ENCODE measurements at regions not wholly inside any gene's neighbourhood (a gene's known extent, or its start where the extent isn't known, plus 50 kb on each side); places are given as distances from the start of the nearest gene placed in this dataset.

DNA sequence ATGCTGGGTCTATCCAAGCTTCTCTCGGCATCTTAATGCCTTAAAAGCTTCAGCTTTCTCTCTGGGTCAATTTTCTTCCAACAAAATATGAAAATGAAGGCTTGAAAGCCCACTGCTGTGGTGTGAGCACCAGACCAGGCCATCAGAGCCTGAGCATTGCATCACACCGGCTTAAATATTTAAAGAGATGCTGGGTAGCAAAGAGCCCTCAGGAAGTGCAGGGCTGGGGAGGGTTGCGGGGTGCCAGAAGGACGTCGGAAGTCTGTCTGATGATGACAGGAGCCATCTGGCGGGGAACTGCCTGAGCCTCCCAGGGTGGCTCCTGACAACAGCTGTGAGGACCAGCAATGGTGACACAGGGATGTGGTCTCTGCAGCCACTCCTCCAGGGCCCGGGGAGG is 185.5 kb downstream of the OLFM1 start:
- H3K9me3 ChIP-seq: no peaks in the 10 kb centered on the region
- 36 to 40% methylated on average over 1 to 4 of the region's 7 CpGs for WGBS, 2 donors (ENCODE audit: low coverage in 1 of 2)
- H3K4me1 ChIP-seq: no peaks in the 10 kb centered on the region
- no peak overlapping the region for H3K4me3 ChIP-seq
- no peak for ATAC-seq
- no peaks in the 10 kb centered on the region for H3K36me3 ChIP-seq
- H3K27ac ChIP-seq: no peak overlapping the region
- H3K27me3 ChIP-seq: peaks cover 99% of the 10 kb centered on the region
- TF ChIP-seq POLR2AphosphoS5 (IDR thresholded peaks at IDR 0.05): no peak
- TF ChIP-seq POLR2A (IDR thresholded peaks at IDR 0.05): no peak
- no peak for TF ChIP-seq EP300 (IDR thresholded peaks at IDR 0.05)
- TF ChIP-seq, protein P1, sequence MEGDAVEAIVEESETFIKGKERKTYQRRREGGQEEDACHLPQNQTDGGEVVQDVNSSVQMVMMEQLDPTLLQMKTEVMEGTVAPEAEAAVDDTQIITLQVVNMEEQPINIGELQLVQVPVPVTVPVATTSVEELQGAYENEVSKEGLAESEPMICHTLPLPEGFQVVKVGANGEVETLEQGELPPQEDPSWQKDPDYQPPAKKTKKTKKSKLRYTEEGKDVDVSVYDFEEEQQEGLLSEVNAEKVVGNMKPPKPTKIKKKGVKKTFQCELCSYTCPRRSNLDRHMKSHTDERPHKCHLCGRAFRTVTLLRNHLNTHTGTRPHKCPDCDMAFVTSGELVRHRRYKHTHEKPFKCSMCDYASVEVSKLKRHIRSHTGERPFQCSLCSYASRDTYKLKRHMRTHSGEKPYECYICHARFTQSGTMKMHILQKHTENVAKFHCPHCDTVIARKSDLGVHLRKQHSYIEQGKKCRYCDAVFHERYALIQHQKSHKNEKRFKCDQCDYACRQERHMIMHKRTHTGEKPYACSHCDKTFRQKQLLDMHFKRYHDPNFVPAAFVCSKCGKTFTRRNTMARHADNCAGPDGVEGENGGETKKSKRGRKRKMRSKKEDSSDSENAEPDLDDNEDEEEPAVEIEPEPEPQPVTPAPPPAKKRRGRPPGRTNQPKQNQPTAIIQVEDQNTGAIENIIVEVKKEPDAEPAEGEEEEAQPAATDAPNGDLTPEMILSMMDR (IDR thresholded peaks at IDR 0.05): no peak

GRCh38 chr9:135275163-135275562 is 187.7 kb downstream of the OLFM1 start:
- no peaks in the 10 kb centered on the region for H3K36me3 ChIP-seq
- TF ChIP-seq POLR2AphosphoS5 (IDR thresholded peaks at IDR 0.05) (no peak), EP300 (IDR thresholded peaks at IDR 0.05) (no peak), POLR2A (IDR thresholded peaks at IDR 0.05) (no peak)
- TF ChIP-seq, protein P1 (IDR thresholded peaks at IDR 0.05): no peak
- no peak for ATAC-seq
- no peaks in the 10 kb centered on the region for H3K9me3 ChIP-seq
- H3K4me3 ChIP-seq: no peak overlapping the region
- H3K27me3 ChIP-seq: peaks cover 99% of the 10 kb centered on the region
- no peaks in the 10 kb centered on the region for H3K4me1 ChIP-seq
- 41% methylated on average over 2 of the region's 7 CpGs; no CpG with 5 or more reads in 1 of the 2 donors for WGBS, 2 donors (ENCODE audit: low coverage in 1 of 2)
- H3K27ac ChIP-seq: no peak overlapping the region

DNA sequence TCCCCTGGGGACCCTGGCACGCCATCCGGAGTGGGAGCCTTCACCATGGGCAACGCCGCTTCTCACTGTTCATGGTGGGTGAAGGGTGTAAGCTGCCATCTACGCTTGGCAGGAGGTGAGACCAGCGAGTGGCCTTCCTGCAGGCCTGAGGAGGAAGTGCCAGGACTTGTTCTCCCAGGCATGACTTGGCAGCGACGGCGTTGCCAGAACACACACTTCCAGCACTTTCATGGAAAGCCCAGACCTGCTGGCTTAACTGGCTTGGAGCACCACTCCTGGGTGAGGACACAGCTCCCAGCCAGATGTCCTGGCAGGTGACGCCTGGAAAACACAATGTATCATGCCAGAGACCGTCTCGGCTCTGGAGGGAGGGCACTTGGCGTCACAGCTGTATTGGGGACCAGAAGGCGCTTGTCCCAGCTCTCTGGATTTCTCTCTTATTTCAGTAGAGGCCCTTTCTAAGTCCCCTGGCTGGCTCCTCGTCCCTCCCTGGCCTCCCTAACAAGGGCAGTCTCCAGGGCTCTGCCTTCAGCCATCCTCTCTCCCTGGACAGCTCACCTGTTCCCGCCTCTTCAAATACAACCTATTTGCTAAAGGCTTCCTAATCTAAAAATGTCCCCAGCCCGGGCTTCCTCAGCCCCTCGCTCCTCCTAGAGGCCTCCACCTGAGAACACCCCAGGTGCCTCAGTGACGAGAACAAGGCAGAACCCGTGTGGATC is 188.3 kb downstream of the OLFM1 start:
- Histone ChIP-seq H3K9me3 (no peaks in the 10 kb centered on the region), H3K4me1 (no peaks in the 10 kb centered on the region), H3K27me3 (peaks cover 99% of the 10 kb centered on the region), H3K4me3 (no peak overlapping the region), H3K27ac (no peak overlapping the region), H3K36me3 (no peaks in the 10 kb centered on the region)
- no peak for TF ChIP-seq EP300 (IDR thresholded peaks at IDR 0.05)
- no peak for TF ChIP-seq POLR2AphosphoS5 (IDR thresholded peaks at IDR 0.05)
- no peak for TF ChIP-seq POLR2A (IDR thresholded peaks at IDR 0.05)
- TF ChIP-seq, protein P1 (IDR thresholded peaks at IDR 0.05): no peak
- WGBS, 2 donors (ENCODE audit: low coverage in 1 of 2): 76 to 90% methylated on average over 2 to 4 of the region's 20 CpGs
- ATAC-seq: no peak

GRCh38 chr9:135277219-135278201 is 190.0 kb downstream of the OLFM1 start:
- Histone ChIP-seq H3K9me3 (no peaks in the 10 kb centered on the region), H3K4me1 (peaks cover 0 to 16% (median 3%) of the 10 kb centered on the region in 3 donors), H3K4me3 (no peak overlapping the region), H3K27me3 (peaks cover 99% of the 10 kb centered on the region), H3K27ac (no peak overlapping the region), H3K36me3 (no peaks in the 10 kb centered on the region)
- TF ChIP-seq POLR2AphosphoS5 (IDR thresholded peaks at IDR 0.05): no peak
- no peak for TF ChIP-seq EP300 (IDR thresholded peaks at IDR 0.05)
- TF ChIP-seq POLR2A (IDR thresholded peaks at IDR 0.05): no peak
- TF ChIP-seq, protein P1 (IDR thresholded peaks at IDR 0.05): no peak
- WGBS, 2 donors (ENCODE audit: low coverage in 1 of 2): 68 to 74% methylated on average over 6 to 14 of the region's 30 CpGs
- ATAC-seq: no peak
